Body of pancreas (tissue), 4 donors: ENCODE measurements at regions not wholly inside any gene's neighbourhood (a gene's known extent, or its start where the extent isn't known, plus 50 kb on each side); places are given as distances from the start of the nearest gene placed in this dataset.

ENCODE experiments used
- POLR2A ChIP-seq, 3 donors: fragments of 450-650 bp; IDR thresholded peaks; one replicate each; pipeline ENCODE4 v1.6.1; 2016; ENCODE audit warnings: antibody characterized with exemption in 3 of 3, mild to moderate bottlenecking in 2 of 3
- TF ChIP-seq, protein P1 (sequence below), 7 experiments: fragments of 450-650 bp in 4 of 7; fragments of 200-600 bp in 3 of 7; sonication (generic) in 3 of 7; IDR thresholded peaks; one replicate each; pipeline ENCODE4 v1.5.1; 2016 to 2019; ENCODE audit warnings: antibody characterized with exemption in 7 of 7

DNA sequence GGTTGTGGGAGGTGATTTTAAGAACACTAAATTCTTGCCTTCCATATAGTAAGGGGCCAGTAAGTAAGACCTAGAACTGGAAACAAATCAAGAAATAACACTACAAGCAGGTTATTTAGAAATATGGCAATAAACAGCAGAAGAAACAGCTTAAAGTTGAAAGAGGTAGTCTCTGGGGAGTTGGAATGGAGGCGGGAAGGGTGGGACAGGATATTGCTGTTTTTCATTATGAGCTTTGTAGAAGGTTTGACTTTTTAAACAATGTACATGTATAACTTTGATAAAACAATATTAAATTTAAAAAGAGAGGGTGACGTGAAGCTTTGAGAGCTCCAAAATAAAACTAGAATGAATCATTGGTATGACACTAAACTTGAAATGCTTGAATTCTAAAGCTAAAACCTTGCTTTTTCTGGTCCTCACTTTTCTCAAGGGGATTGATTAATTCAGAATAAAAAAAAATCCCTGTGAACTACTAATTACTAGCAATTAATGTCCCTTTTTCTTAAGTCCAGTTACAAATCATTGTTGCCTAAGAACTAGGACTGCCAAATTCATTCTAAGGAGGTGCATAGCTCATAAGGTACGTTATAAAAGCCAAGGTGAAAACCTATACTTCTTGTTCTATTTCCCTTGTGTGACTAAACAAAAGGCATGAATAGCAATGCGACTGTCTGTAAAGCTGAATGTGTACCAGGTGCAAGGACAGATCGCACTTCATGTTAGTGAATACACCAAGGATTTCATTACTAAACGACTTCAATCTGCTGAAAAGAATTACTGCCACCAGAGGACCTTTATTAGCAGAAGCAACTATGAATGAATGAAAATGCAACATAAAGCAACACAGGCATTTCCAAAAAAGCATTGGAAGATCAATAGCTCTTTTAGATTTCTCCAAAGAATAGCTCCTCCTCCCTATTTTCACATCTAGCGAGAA lies 177.5 kb downstream of the RBM43 start:
- TF ChIP-seq, protein P1, sequence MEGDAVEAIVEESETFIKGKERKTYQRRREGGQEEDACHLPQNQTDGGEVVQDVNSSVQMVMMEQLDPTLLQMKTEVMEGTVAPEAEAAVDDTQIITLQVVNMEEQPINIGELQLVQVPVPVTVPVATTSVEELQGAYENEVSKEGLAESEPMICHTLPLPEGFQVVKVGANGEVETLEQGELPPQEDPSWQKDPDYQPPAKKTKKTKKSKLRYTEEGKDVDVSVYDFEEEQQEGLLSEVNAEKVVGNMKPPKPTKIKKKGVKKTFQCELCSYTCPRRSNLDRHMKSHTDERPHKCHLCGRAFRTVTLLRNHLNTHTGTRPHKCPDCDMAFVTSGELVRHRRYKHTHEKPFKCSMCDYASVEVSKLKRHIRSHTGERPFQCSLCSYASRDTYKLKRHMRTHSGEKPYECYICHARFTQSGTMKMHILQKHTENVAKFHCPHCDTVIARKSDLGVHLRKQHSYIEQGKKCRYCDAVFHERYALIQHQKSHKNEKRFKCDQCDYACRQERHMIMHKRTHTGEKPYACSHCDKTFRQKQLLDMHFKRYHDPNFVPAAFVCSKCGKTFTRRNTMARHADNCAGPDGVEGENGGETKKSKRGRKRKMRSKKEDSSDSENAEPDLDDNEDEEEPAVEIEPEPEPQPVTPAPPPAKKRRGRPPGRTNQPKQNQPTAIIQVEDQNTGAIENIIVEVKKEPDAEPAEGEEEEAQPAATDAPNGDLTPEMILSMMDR (IDR thresholded peaks at IDR 0.05) = no peak
- no peak for TF ChIP-seq POLR2A (IDR thresholded peaks at IDR 0.05)
